ENCODE measurements at regions not wholly inside any gene's neighbourhood (a gene's known extent, or its start where the extent isn't known, plus 50 kb on each side); places are given as distances from the start of the nearest gene placed in this dataset.
A peak's percentile ranks its signal among the peaks of the same experiment; 100 is the strongest.
"Not testable (repeated sequence)": the region's sequence is repeated elsewhere in the genome, so short reads cannot be mapped to it uniquely, and the experiment has no call there.

GRCh38 chr10:46773897-46774236, 137.4 kb upstream of the PTPN20 start:
- not testable (repeated sequence) for DNase-seq (ENCODE audit: low spot score in 2 of 2); H3K27ac ChIP-seq; H3K4me3 ChIP-seq; H3K36me3 ChIP-seq; H3K4me1 ChIP-seq; H3K9me3 ChIP-seq; H3K27me3 ChIP-seq
- 64% methylated on average over 13 of the region's 14 CpGs for whole genome bisulfite sequencing

GRCh38 chr10:46774366-46774765, 136.9 kb upstream of the PTPN20 start:
- not testable (repeated sequence) for H3K4me1 ChIP-seq; DNase-seq (ENCODE audit: low spot score in 2 of 2); H3K36me3 ChIP-seq; H3K27ac ChIP-seq; H3K4me3 ChIP-seq; H3K9me3 ChIP-seq; H3K27me3 ChIP-seq
- WGBS = no CpG with 5 or more reads among the region's 42 CpGs

DNA sequence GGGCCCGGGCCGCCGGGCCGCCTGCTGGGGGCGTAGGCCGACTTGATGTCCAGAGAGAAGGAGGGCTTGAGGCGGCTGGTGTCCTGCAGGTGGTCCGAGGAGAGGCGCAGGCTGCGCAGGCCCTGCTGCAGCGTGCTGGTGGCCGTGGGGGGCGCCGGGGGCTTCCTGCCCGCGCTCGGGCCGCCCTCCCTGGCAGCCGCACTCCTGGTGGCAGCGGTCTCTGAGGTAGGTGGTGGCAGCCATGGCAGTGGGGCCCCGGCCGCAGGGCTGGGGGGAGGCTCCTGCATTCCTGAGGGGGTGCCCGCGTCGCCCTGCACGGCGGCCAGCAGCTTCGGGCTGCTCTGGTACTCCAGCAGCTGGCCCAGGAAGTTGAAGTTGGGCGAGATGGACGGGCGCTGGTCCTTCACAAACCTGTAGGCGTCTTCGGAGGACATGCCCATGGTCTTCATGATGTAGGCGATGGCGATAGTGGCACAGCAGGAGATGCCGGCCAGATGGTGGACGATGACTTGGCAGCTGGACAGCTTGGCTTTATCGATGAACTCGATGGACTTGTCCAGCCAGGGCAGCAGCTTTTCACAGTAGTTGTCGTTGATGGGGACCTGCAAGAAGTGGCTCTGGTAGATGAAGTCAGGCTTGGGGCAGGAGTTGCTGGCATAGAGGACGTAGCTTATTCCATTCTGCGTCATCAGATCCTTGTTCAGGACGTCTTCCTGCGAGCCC, 136.1 kb upstream of the PTPN20 start:
- H3K4me3 ChIP-seq; H3K9me3 ChIP-seq; H3K27me3 ChIP-seq; H3K27ac ChIP-seq; DNase-seq (ENCODE audit: low spot score in 2 of 2); H3K4me1 ChIP-seq; H3K36me3 ChIP-seq: not testable (repeated sequence)
- WGBS = no CpG with 5 or more reads among the region's 44 CpGs

DNA sequence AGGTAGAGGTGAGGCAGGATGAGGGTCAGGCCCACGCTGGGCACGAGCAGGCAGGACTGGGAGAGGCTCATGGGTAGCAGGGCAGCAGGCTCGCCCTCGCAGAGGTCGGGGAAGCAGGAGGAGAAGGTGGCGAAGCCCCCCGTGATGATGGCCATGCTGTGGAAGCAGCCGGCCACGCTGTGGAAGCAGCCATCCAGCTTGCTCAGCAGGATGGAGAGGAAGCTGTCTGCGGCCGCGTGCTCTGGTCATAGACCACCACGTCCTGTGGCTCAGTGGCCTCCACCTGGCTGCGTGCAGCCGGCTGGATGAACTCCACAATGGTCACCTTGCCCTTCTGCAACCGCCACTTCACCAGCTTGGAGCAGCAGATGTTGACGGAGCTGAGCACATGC, 135.6 kb upstream of the PTPN20 start:
- 100% methylated on average over 1 of the region's 17 CpGs for WGBS
- H3K27me3 ChIP-seq = not testable (repeated sequence)

GRCh38 chr10:46779571-46779970, 131.7 kb upstream of the PTPN20 start:
- WGBS = no CpG with 5 or more reads among the region's 9 CpGs
- H3K4me1 ChIP-seq, H3K36me3 ChIP-seq, H3K27ac ChIP-seq, H3K27me3 ChIP-seq, H3K9me3 ChIP-seq, H3K4me3 ChIP-seq: not testable (repeated sequence)
- DNase-seq (ENCODE audit: low spot score in 2 of 2) = peak; percentile 87 to 92

More for the DNA sequence above, 135.6 kb upstream of the PTPN20 start:
- not testable (repeated sequence) for H3K36me3 ChIP-seq, H3K4me1 ChIP-seq, H3K4me3 ChIP-seq, H3K9me3 ChIP-seq, H3K27ac ChIP-seq
- DNase-seq (ENCODE audit: low spot score in 2 of 2) = peak in 1 of 2 donors; percentile 48

DNA sequence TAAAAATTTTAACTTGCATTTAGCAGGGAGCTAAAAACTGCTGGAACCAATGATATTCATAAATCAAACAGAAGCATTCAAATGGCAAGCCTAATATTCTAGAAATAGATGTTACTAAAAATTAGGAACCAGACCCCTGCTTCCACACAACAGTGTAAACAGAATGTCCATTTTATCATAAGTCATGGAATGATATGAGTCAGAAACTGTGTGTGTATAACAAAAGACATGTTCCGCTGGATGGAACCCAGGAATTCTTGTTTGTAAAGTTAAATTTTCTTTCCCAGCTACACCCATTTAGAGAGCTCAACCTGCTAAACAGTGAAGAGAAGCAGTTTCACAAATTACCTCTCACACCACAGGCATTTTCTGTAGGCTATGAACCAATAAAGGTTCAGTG, 131.1 kb upstream of the PTPN20 start:
- DNase-seq (ENCODE audit: low spot score in 2 of 2) = not testable (repeated sequence)
- 52% methylated on average over 1 of the region's 1 CpG for WGBS

DNA sequence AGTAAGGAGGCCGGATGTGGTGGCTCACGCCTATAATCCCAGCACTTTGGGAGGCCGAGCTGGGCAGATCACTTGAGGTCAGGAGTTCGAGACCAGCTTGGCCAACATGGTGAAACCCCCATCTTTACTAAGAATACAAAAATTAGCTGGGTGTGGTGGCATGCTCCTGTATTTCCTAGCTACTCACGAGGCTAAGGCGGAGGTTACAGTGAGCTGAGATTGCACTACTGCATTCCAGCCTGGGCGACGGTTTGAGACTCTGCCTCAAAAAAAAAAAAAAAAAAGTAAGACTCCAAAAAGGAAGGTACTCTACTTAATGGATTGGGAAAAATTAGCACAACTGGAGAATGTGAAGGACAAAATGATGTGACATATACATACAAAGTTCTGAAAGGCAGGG, 130.2 kb upstream of the PTPN20 start:
- 81% methylated on average over 8 of the region's 8 CpGs for WGBS
- H3K4me3 ChIP-seq; H3K27me3 ChIP-seq; H3K9me3 ChIP-seq; H3K4me1 ChIP-seq; H3K36me3 ChIP-seq; DNase-seq (ENCODE audit: low spot score in 2 of 2): not testable (repeated sequence)
- peak overlapping the region; percentile 69 for H3K27ac ChIP-seq

More for the DNA sequence above, 131.1 kb upstream of the PTPN20 start:
- peak overlapping the region; percentile 69 for H3K27ac ChIP-seq
- not testable (repeated sequence) for H3K27me3 ChIP-seq, H3K9me3 ChIP-seq, H3K4me3 ChIP-seq, H3K4me1 ChIP-seq, H3K36me3 ChIP-seq

DNA sequence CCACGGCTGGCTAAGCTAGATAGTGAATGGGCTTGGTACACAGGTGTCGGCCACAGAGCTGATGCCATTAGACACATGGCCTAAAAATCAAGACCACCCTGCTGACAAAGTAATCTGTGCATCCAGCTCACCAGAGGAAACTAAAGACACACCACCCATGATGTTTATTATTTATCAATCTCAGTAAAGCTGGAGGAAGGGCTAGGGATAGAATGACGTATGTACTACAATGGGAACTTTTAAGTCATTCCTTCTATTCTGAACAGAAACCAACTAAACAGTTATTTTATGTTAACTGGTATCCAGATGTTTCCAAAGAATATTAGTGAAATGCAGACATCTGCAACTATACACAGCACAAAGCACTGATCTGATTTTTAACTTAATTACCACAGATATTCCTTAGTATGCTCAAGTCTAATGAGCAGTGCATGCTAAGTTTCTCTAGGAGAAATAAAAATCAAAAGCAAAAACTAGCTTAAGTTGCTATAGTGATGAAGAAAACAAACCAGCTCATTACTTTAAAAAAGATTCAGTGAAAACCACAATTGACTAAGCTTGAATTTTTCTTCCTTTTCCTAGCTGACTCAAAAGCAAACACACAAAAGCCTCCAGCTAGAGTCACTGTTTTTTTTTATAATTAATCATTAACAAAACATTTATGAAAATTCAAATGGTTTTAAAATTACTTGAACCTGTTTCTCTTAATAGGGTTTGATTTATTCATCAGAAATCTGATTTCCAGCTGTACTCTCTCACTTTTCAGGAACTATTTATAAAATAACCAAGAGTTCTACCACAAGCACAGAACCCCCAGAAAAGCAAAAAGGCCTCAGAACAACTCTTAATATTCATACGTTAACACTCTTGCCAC, 129.0 kb upstream of the PTPN20 start:
- not testable (repeated sequence) for H3K9me3 ChIP-seq; H3K4me3 ChIP-seq; DNase-seq (ENCODE audit: low spot score in 2 of 2); H3K27me3 ChIP-seq; H3K4me1 ChIP-seq; H3K36me3 ChIP-seq
- H3K27ac ChIP-seq = peak overlapping the region; percentile 33
- 87% methylated on average over 4 of the region's 4 CpGs for WGBS

GRCh38 chr10:46784665-46785064, 126.6 kb upstream of the PTPN20 start:
- H3K9me3 ChIP-seq; H3K4me1 ChIP-seq; H3K27me3 ChIP-seq; H3K4me3 ChIP-seq; DNase-seq (ENCODE audit: low spot score in 2 of 2); H3K36me3 ChIP-seq; H3K27ac ChIP-seq: not testable (repeated sequence)
- WGBS = 95% methylated on average over 2 of the region's 2 CpGs

DNA sequence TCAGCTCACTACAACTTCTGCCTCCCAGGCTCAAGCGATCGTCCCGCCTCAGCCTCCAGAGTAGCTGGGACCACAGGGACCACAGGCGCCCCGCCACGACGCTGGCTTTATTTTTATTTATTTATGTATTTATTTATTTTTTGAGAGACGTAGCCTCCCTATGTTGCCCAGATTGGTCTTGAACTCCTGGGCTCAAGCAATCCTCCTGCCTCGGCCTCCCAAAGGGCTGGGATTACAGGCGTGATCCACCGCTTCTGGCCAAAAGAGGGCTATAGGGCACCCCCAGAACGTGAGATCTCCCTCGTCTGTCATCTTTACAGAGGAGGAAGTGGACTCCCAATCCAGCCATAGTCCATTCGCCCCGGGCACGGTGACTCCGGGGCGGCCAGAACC, 125.1 kb upstream of the PTPN20 start:
- DNase-seq (ENCODE audit: low spot score in 2 of 2); H3K9me3 ChIP-seq; H3K4me1 ChIP-seq; H3K36me3 ChIP-seq; H3K27me3 ChIP-seq: not testable (repeated sequence)
- peak overlapping the region; percentile 69 for H3K27ac ChIP-seq
- H3K4me3 ChIP-seq = peak overlapping the region; percentile 62
- 52% methylated on average over 13 of the region's 18 CpGs for WGBS

- 0% methylated on average over 15 of the region's 62 CpGs for WGBS
- H3K36me3 ChIP-seq, H3K27me3 ChIP-seq, H3K4me1 ChIP-seq, H3K9me3 ChIP-seq: not testable (repeated sequence)
- Histone ChIP-seq H3K27ac (peak overlapping the region; percentile 69), H3K4me3 (peak overlapping the region; percentile 62)
- peak; percentile 75 to 90 for DNase-seq (ENCODE audit: low spot score in 2 of 2)
Measured at GRCh38 chr10:46786518-46787320, 124.5 kb upstream of the PTPN20 start.
